Transverse colon (tissue), 3 donors: ENCODE measurements at regions not wholly inside any gene's neighbourhood (a gene's known extent, or its start where the extent isn't known, plus 50 kb on each side); places are given as distances from the start of the nearest gene placed in this dataset.

Experiments used
- CTCF ChIP-seq, 5 experiments: fragments of 200-600 bp in 3 of 5; fragments of 450-650 bp in 2 of 5; sonication (generic) in 3 of 5; IDR thresholded peaks; 1 replicate in 2 of 5; 2 replicates in 3 of 5; pipeline ENCODE4 v1.5.1; 2016 to 2017; ENCODE audit warnings: antibody characterized with exemption in 5 of 5, inconsistent platforms in 3 of 5, mild to moderate bottlenecking in 2 of 5, moderate library complexity in 1 of 5
- POLR2A ChIP-seq: fragments of 450-650 bp; IDR thresholded peaks from one replicate; pipeline ENCODE4 v1.6.1; 2016; ENCODE audit warnings: antibody characterized with exemption, mild to moderate bottlenecking, moderate library complexity

GRCh38 chr7:91416155-91416865 is 152.1 kb downstream of the FZD1 start:
- TF ChIP-seq CTCF (IDR thresholded peaks at IDR 0.05): no peak
- TF ChIP-seq POLR2A: no peak
